Bone marrow (tissue), 2 donors: ENCODE measurements at regions not wholly inside any gene's neighbourhood (a gene's known extent, or its start where the extent isn't known, plus 50 kb on each side); places are given as distances from the start of the nearest gene placed in this dataset.
"Not testable (repeated sequence)": the region's sequence is repeated elsewhere in the genome, so short reads cannot be mapped to it uniquely, and the experiment has no call there.

Experiments used
- DNase-seq, 2 donors: peaks; one replicate each; lab custom pipeline; 2025; lab: John Stamatoyannopoulos, UW

- not testable (repeated sequence) for DNase-seq
Measured at GRCh38 chr12:23253910-23254309, 628.9 kb downstream of the ETNK1 start.

GRCh38 chr12:23259558-23259957 is 634.6 kb downstream of the ETNK1 start:
- DNase-seq = no peak

- no peak for DNase-seq
Measured at GRCh38 chr12:23262670-23263069, 637.7 kb downstream of the ETNK1 start.

GRCh38 chr12:23277831-23278230 is 652.9 kb downstream of the ETNK1 start:
- DNase-seq = no peak

- DNase-seq = no peak
Measured at GRCh38 chr12:23281295-23281694, 656.3 kb downstream of the ETNK1 start.

GRCh38 chr12:23282701-23283100 is 657.7 kb downstream of the ETNK1 start:
- DNase-seq = no peak

- not testable (repeated sequence) for DNase-seq
Measured at GRCh38 chr12:23285764-23286530, 661.0 kb downstream of the ETNK1 start.

GRCh38 chr12:23290627-23291330 is 658.7 kb downstream of the SOX5 start:
- no peak for DNase-seq

GRCh38 chr12:23303220-23303619 is 646.2 kb downstream of the SOX5 start:
- DNase-seq = no peak

GRCh38 chr12:23303821-23304220 is 645.6 kb downstream of the SOX5 start:
- DNase-seq = no peak

- no peak for DNase-seq
Measured at GRCh38 chr12:23333938-23334337, 615.5 kb downstream of the SOX5 start.

GRCh38 chr12:23335593-23335992 is 613.9 kb downstream of the SOX5 start:
- DNase-seq = no peak

GRCh38 chr12:23337213-23337612 is 612.3 kb downstream of the SOX5 start:
- no peak for DNase-seq

- DNase-seq = no peak
Measured at GRCh38 chr12:23340351-23340750, 609.1 kb downstream of the SOX5 start.

GRCh38 chr12:23342407-23342806 is 607.1 kb downstream of the SOX5 start:
- no peak for DNase-seq

GRCh38 chr12:23349564-23349963 is 599.9 kb downstream of the SOX5 start:
- DNase-seq = no peak

GRCh38 chr12:23350808-23351207 is 598.7 kb downstream of the SOX5 start:
- DNase-seq = no peak

GRCh38 chr12:23352670-23353069 is 596.8 kb downstream of the SOX5 start:
- DNase-seq = no peak

GRCh38 chr12:23354800-23355199 is 594.7 kb downstream of the SOX5 start:
- no peak for DNase-seq

- DNase-seq = no peak
Measured at GRCh38 chr12:23356440-23356839, 593.0 kb downstream of the SOX5 start.

- no peak for DNase-seq
Measured at GRCh38 chr12:23356927-23357708, 592.4 kb downstream of the SOX5 start.

GRCh38 chr12:23359975-23360701 is 589.3 kb downstream of the SOX5 start:
- DNase-seq = no peak
